Glutamatergic neuron (in vitro differentiated cells): ENCODE measurements at regions not wholly inside any gene's neighbourhood (a gene's known extent, or its start where the extent isn't known, plus 50 kb on each side); places are given as distances from the start of the nearest gene placed in this dataset.

Source experiments
- DNase-seq: peaks from one replicate; pipeline ENCODE4 v3.0.0; 2022
- H3K27ac Mint-ChIP-seq: one replicate; pipeline ENCODE4 v1.8.0; 2020; ENCODE audit warnings: mild to moderate bottlenecking, mixed read lengths, inconsistent platforms; ENCODE audit not compliant: unreplicated experiment
- H3K27me3 Mint-ChIP-seq: one replicate; pipeline ENCODE4 v1.8.0; 2020; ENCODE audit warnings: mild to moderate bottlenecking, moderate library complexity, mixed read lengths, inconsistent platforms; ENCODE audit not compliant: unreplicated experiment
- H3K36me3 Mint-ChIP-seq: one replicate; pipeline ENCODE4 v1.8.0; 2020; ENCODE audit warnings: mild to moderate bottlenecking, mixed read lengths, inconsistent platforms; ENCODE audit not compliant: unreplicated experiment
- H3K4me1 Mint-ChIP-seq: one replicate; pipeline ENCODE4 v1.8.0; 2020; ENCODE audit warnings: mild to moderate bottlenecking, low read depth, mixed read lengths, inconsistent platforms; ENCODE audit not compliant: unreplicated experiment
- H3K4me3 Mint-ChIP-seq: one replicate; pipeline ENCODE4 v1.8.0; 2020; ENCODE audit warnings: mild to moderate bottlenecking, mixed read lengths, inconsistent platforms; ENCODE audit not compliant: unreplicated experiment
- H3K9me3 Mint-ChIP-seq: one replicate; pipeline ENCODE4 v1.8.0; 2020; ENCODE audit warnings: mild to moderate bottlenecking, moderate library complexity, mixed read lengths, inconsistent platforms; ENCODE audit not compliant: unreplicated experiment
- CTCF ChIP-seq: fragments of 200-600 bp; sonication (generic); IDR thresholded peaks from one replicate; pipeline ENCODE4 v1.5.0; 2021; ENCODE audit not compliant: partially characterized antibody, unreplicated experiment

- no peak for DNase-seq
- Mint-ChIP-seq H3K4me3 (no peak overlapping the region), H3K27ac (no peak overlapping the region), H3K4me1 (no peaks in the 10 kb centered on the region), H3K9me3 (peaks cover 12% of the 10 kb centered on the region), H3K27me3 (peaks cover 3% of the 10 kb centered on the region), H3K36me3 (peaks cover 9% of the 10 kb centered on the region)
- no peak for TF ChIP-seq CTCF
Observed at GRCh38 chr22:49417326-49417725, 410.3 kb downstream of the BRD1 start.

GRCh38 chr22:49415151-49415951 lies 412.3 kb downstream of the BRD1 start:
- Mint-ChIP-seq H3K4me1 (no peaks in the 10 kb centered on the region), H3K36me3 (peaks cover 9% of the 10 kb centered on the region), H3K27me3 (peaks cover 3% of the 10 kb centered on the region), H3K4me3 (no peak overlapping the region), H3K9me3 (peaks cover 9% of the 10 kb centered on the region), H3K27ac (no peak overlapping the region)
- no peak for TF ChIP-seq CTCF
- no peak for DNase-seq

- TF ChIP-seq CTCF = no peak
- H3K27ac Mint-ChIP-seq = no peak overlapping the region
- no peaks in the 10 kb centered on the region for H3K4me1 Mint-ChIP-seq
- peaks cover 5% of the 10 kb centered on the region for H3K27me3 Mint-ChIP-seq
- no peak for DNase-seq
- peaks cover 7% of the 10 kb centered on the region for H3K36me3 Mint-ChIP-seq
- H3K4me3 Mint-ChIP-seq = no peak overlapping the region
- H3K9me3 Mint-ChIP-seq = peaks cover 14% of the 10 kb centered on the region
Observed at GRCh38 chr22:49413551-49413950, 414.1 kb downstream of the BRD1 start.

GRCh38 chr22:49413146-49413545 lies 414.5 kb downstream of the BRD1 start:
- Mint-ChIP-seq H3K27me3 (peaks cover 6% of the 10 kb centered on the region), H3K4me3 (no peak overlapping the region), H3K9me3 (peaks cover 17% of the 10 kb centered on the region), H3K36me3 (peaks cover 9% of the 10 kb centered on the region), H3K27ac (no peak overlapping the region), H3K4me1 (no peaks in the 10 kb centered on the region)
- TF ChIP-seq CTCF = no peak
- DNase-seq = no peak

GRCh38 chr22:49412236-49412635 lies 415.4 kb downstream of the BRD1 start:
- TF ChIP-seq CTCF = no peak
- Mint-ChIP-seq H3K27me3 (peaks cover 5% of the 10 kb centered on the region), H3K4me1 (no peaks in the 10 kb centered on the region), H3K9me3 (peaks cover 17% of the 10 kb centered on the region), H3K36me3 (peaks cover 9% of the 10 kb centered on the region), H3K27ac (no peak overlapping the region), H3K4me3 (no peak overlapping the region)
- DNase-seq = no peak
